ENCODE measurements at regions not wholly inside any gene's neighbourhood (a gene's known extent, or its start where the extent isn't known, plus 50 kb on each side); places are given as distances from the start of the nearest gene placed in this dataset.
"Not testable (repeated sequence)": the region's sequence is repeated elsewhere in the genome, so short reads cannot be mapped to it uniquely, and the experiment has no call there.

- Mint-ChIP-seq H3K27me3 (peaks cover 8% of the 10 kb centered on the region), H3K27ac (no peak overlapping the region), H3K4me3 (no peak overlapping the region), H3K9me3 (no peaks in the 10 kb centered on the region), H3K36me3 (no peaks in the 10 kb centered on the region), H3K4me1 (ENCODE audit: low read depth) (no peaks in the 10 kb centered on the region)
- ChIA-PET POLR2A (no interaction called here), CTCF (no interaction called here)
- intact Hi-C loops (cut with micrococcal nuclease): no loop called here
- DNase-seq: no peak
Observed at GRCh38 chr1:176323472-176323871, 116.4 kb upstream of the COP1 start.

DNA sequence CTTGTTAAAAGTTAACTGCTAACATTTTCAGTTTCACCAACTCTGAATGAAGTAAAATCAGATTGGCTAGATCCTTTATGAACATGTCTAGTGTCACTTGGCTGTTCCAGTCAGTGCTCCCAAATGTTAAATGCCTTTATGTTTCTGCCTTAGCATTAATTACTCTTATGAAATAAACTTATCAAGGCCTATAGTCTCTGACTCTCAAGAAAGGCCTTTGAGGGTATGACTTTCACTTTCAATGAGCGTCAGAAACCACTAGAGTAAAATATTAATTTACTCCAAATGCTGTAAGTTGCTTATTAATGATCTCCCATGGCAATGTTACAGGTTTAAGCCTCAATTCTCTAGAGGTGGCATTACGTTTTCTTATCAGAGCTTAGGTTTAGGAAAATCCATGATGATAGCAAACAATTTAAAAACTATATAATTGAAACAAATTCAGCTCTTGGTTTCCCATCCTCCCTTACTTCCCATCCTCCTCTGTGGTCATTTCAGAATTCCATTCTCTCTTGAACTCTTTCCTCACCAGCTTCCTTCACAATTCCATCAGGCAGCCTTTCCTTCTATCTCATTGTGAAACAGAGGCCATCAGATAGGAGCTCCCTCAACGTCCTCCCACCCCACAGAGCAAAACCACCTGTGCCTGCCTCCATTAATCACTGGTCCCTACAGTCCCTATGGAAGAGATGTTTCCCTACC is 108.6 kb upstream of the COP1 start:
- Mint-ChIP-seq H3K4me1 (ENCODE audit: low read depth) (no peaks in the 10 kb centered on the region), H3K4me3 (no peak overlapping the region), H3K9me3 (no peaks in the 10 kb centered on the region), H3K36me3 (no peaks in the 10 kb centered on the region), H3K27ac (no peak overlapping the region), H3K27me3 (no peaks in the 10 kb centered on the region)
- intact Hi-C loops (cut with micrococcal nuclease): no loop called here
- CTCF ChIA-PET: no interaction called here
- no peak for DNase-seq
- POLR2A ChIA-PET: no interaction called here

GRCh38 chr1:176296602-176297001 is 89.5 kb upstream of the COP1 start:
- H3K4me1 Mint-ChIP-seq (ENCODE audit: low read depth); H3K27me3 Mint-ChIP-seq; POLR2A ChIA-PET; H3K4me3 Mint-ChIP-seq; DNase-seq; H3K27ac Mint-ChIP-seq; H3K36me3 Mint-ChIP-seq; intact Hi-C loops (cut with micrococcal nuclease): not testable (repeated sequence)
- CTCF ChIA-PET: interaction anchor here (1.0 kb wide), 1 partner anchor 540 kb away, joined by 3 read pairs; no protein-coding TSS in a partner anchor
- H3K9me3 Mint-ChIP-seq: peaks cover 51% of the 10 kb centered on the region

GRCh38 chr1:176285996-176286395 is 78.9 kb upstream of the COP1 start:
- no peak for DNase-seq
- Mint-ChIP-seq H3K9me3 (peaks cover 16% of the 10 kb centered on the region), H3K4me3 (no peak overlapping the region), H3K36me3 (peaks cover 6% of the 10 kb centered on the region), H3K27me3 (peaks cover 16% of the 10 kb centered on the region), H3K27ac (no peak overlapping the region), H3K4me1 (ENCODE audit: low read depth) (no peaks in the 10 kb centered on the region)
- ChIA-PET CTCF (no interaction called here), POLR2A (no interaction called here)
- intact Hi-C loops (cut with micrococcal nuclease): no loop called here

- CTCF ChIA-PET: no interaction called here
- H3K4me1 Mint-ChIP-seq (ENCODE audit: low read depth): peaks cover 3% of the 10 kb centered on the region
- H3K27me3 Mint-ChIP-seq: no peaks in the 10 kb centered on the region
- POLR2A ChIA-PET: no interaction called here
- H3K27ac Mint-ChIP-seq: no peak overlapping the region
- DNase-seq: no peak
- H3K9me3 Mint-ChIP-seq: no peaks in the 10 kb centered on the region
- no peak overlapping the region for H3K4me3 Mint-ChIP-seq
- H3K36me3 Mint-ChIP-seq: no peaks in the 10 kb centered on the region
- intact Hi-C loops (cut with micrococcal nuclease): no loop called here
Observed at GRCh38 chr1:176271572-176271971, 64.5 kb upstream of the COP1 start.
